ENCODE measurements at regions not wholly inside any gene's neighbourhood (a gene's known extent, or its start where the extent isn't known, plus 50 kb on each side); places are given as distances from the start of the nearest gene placed in this dataset.
"Not testable (repeated sequence)": the region's sequence is repeated elsewhere in the genome, so short reads cannot be mapped to it uniquely, and the experiment has no call there.

GRCh38 chr3:67064105-67064504 is 66.0 kb downstream of the KBTBD8 start:
- Mint-ChIP-seq H3K4me3 (no peak overlapping the region), H3K27me3 (ENCODE audit: low read depth) (peaks cover 7% of the 10 kb centered on the region; the same call in 1 of the 2 replicates), H3K9me3 (peaks cover 16% of the 10 kb centered on the region), H3K4me1 (peaks cover 4% of the 10 kb centered on the region; the same call in 1 of the 2 replicates), H3K27ac (no peak overlapping the region), H3K36me3 (peaks cover 18% of the 10 kb centered on the region)
- ChIA-PET POLR2A (no interaction called here), CTCF (no interaction called here)
- TF ChIP-seq ZNF416 (CRISPR knock-in tag; IDR thresholded peaks at IDR 0.05) (no peak), MAX (CRISPR knock-in tag; IDR thresholded peaks at IDR 0.05) (no peak), IRF1 (CRISPR knock-in tag; IDR thresholded peaks at IDR 0.05) (no peak), NR1H2 (CRISPR knock-in tag; IDR thresholded peaks at IDR 0.05) (no peak), GTF2I (CRISPR knock-in tag; conservative IDR thresholded peaks at IDR 0.05) (no peak)
- DNase-seq (ENCODE audit: low spot score) (no peak), ATAC-seq (no peak)

GRCh38 chr3:67067251-67067650 is 69.1 kb downstream of the KBTBD8 start:
- DNase-seq (ENCODE audit: low spot score) (no peak), ATAC-seq (no peak)
- no peak overlapping the region for H3K4me3 Mint-ChIP-seq
- H3K36me3 Mint-ChIP-seq, result no peaks in the 10 kb centered on the region
- no peak overlapping the region for H3K27ac Mint-ChIP-seq
- H3K9me3 Mint-ChIP-seq, result no peaks in the 10 kb centered on the region
- TF ChIP-seq CTCF (IDR thresholded peaks at IDR 0.05), result no peak
- no peak for TF ChIP-seq AFF4 (CRISPR knock-in tag; IDR thresholded peaks at IDR 0.05; ENCODE audit: borderline replicate concordance)
- no peak for TF ChIP-seq NFE2L1 (CRISPR knock-in tag; IDR thresholded peaks at IDR 0.05)
- no peak for TF ChIP-seq NR1H2 (CRISPR knock-in tag; IDR thresholded peaks at IDR 0.05)
- TF ChIP-seq ZNF425 (CRISPR knock-in tag; conservative IDR thresholded peaks at IDR 0.05), result no peak
- TF ChIP-seq FOXK1 (CRISPR knock-in tag; IDR thresholded peaks at IDR 0.05), result no peak
- no peak for TF ChIP-seq NR2C2 (CRISPR knock-in tag; IDR thresholded peaks at IDR 0.05)
- no peak for TF ChIP-seq PRDM15 (CRISPR knock-in tag; IDR thresholded peaks at IDR 0.05)
- no peaks in the 10 kb centered on the region; the same call in 1 of the 2 replicates for H3K27me3 Mint-ChIP-seq (ENCODE audit: low read depth)
- POLR2A ChIA-PET, result no interaction called here
- CTCF ChIA-PET, result interaction anchor here (1.1 kb wide), 1 partner anchor 46 kb away, joined by 3 read pairs; no protein-coding TSS in a partner anchor
- no peaks in the 10 kb centered on the region for H3K4me1 Mint-ChIP-seq

GRCh38 chr3:67072640-67073039 is 74.5 kb downstream of the KBTBD8 start:
- H3K36me3 Mint-ChIP-seq; ATAC-seq; CTCF ChIA-PET; POLR2A ChIA-PET; H3K27me3 Mint-ChIP-seq (ENCODE audit: low read depth); DNase-seq (ENCODE audit: low spot score); H3K9me3 Mint-ChIP-seq; H3K4me3 Mint-ChIP-seq; H3K27ac Mint-ChIP-seq: not testable (repeated sequence)
- H3K4me1 Mint-ChIP-seq, result peaks cover 12% of the 10 kb centered on the region

Data from WTC11 (cell line).